ENCODE measurements at regions not wholly inside any gene's neighbourhood (a gene's known extent, or its start where the extent isn't known, plus 50 kb on each side); places are given as distances from the start of the nearest gene placed in this dataset.
A peak's percentile ranks its signal among the peaks of the same experiment; 100 is the strongest.

- Histone ChIP-seq H3K4me2 (ENCODE audit: low read length) (no peak overlapping the region), H3K36me3 (ENCODE audit: insufficient read depth, low read length) (no peaks in the 10 kb centered on the region; the same call in 1 of the 2 replicates), H2AFZ (ENCODE audit: low read length) (no peak overlapping the region), H3K9me3 (ENCODE audit: low read length) (no peaks in the 10 kb centered on the region), H3K9me2 (ENCODE audit: insufficient read depth, low read length) (no peaks in the 10 kb centered on the region), H3K4me1 (ENCODE audit: insufficient read depth, low read length, poor library complexity, severe bottlenecking) (peaks cover 28% of the 10 kb centered on the region), H4K20me1 (ENCODE audit: insufficient read depth, low read length) (no peaks in the 10 kb centered on the region), H3K27ac (ENCODE audit: low read depth, low read length, poor library complexity, severe bottlenecking) (no peak overlapping the region), H3K4me3 (ENCODE audit: low read depth, low read length, poor library complexity, severe bottlenecking) (no peak overlapping the region), H3K79me2 (ENCODE audit: insufficient read depth, low read depth, low read length) (no peaks in the 10 kb centered on the region)
- TF ChIP-seq EZH2phosphoT487 (IDR thresholded peaks at IDR 0.05; ENCODE audit: borderline replicate concordance, low read depth, low read length) (no peak), CTCF (conservative IDR thresholded peaks at IDR 0.05; ENCODE audit: low read length) (no peak)
- intact Hi-C loops (cut with micrococcal nuclease; ENCODE audit: unreplicated experiment) = no loop called here
- ChIA-PET POLR2A (interaction anchor here (0.5 to 2.9 kb wide), 2 partner anchors 11 to 26 kb away, joined by 3 to 10 read pairs; no protein-coding TSS in a partner anchor), CTCF (ENCODE audit: unreplicated experiment) (no interaction called here)
- no TSS peak for BruUV-seq (replicated peaks)
- no peak for DNase-seq (ENCODE audit: low spot score)
Observed at GRCh38 chr21:35216996-35217395, 167.9 kb upstream of the RUNX1 start.

DNA sequence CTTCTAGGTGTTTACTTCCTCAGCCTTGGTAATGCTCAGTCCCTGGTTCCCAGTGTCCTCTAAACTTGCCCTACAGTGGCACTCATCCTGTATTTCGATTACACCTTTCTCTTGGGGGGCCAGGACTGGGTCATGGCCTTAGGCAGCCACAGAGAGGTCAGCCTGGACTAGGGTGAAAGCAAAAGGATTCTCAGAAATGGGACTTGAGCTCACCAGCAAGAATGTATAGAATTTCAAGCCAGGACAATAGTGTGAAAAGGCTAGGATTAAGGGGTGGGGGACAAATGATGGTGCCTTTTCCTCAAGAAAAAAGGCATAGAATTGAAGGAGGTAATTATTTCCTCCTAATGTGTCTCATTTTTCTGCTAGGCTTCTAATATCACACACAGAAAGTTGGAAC, 166.8 kb upstream of the RUNX1 start:
- H4K20me1 ChIP-seq (ENCODE audit: insufficient read depth, low read length) = no peaks in the 10 kb centered on the region
- no peak overlapping the region for H3K27ac ChIP-seq (ENCODE audit: low read depth, low read length, poor library complexity, severe bottlenecking)
- no peak for DNase-seq (ENCODE audit: low spot score)
- H3K4me1 ChIP-seq (ENCODE audit: insufficient read depth, low read length, poor library complexity, severe bottlenecking) = peaks cover 34% of the 10 kb centered on the region
- no peaks in the 10 kb centered on the region; the same call in 1 of the 2 replicates for H3K9me3 ChIP-seq (ENCODE audit: low read length)
- H2AFZ ChIP-seq (ENCODE audit: low read length) = no peak overlapping the region
- H3K4me2 ChIP-seq (ENCODE audit: low read length) = no peak overlapping the region
- TF ChIP-seq EZH2phosphoT487 (IDR thresholded peaks at IDR 0.05; ENCODE audit: borderline replicate concordance, low read depth, low read length) (no peak), CTCF (conservative IDR thresholded peaks at IDR 0.05; ENCODE audit: low read length) (no peak)
- no peaks in the 10 kb centered on the region for H3K9me2 ChIP-seq (ENCODE audit: insufficient read depth, low read length)
- ChIA-PET POLR2A (interaction anchor here (2.9 kb wide), 1 partner anchor 10 kb away, joined by 10 read pairs; no protein-coding TSS in a partner anchor), CTCF (ENCODE audit: unreplicated experiment) (no interaction called here)
- intact Hi-C loops (cut with micrococcal nuclease; ENCODE audit: unreplicated experiment) = no loop called here
- no peak overlapping the region for H3K4me3 ChIP-seq (ENCODE audit: low read depth, low read length, poor library complexity, severe bottlenecking)
- no peaks in the 10 kb centered on the region for H3K36me3 ChIP-seq (ENCODE audit: insufficient read depth, low read length)
- no peaks in the 10 kb centered on the region for H3K79me2 ChIP-seq (ENCODE audit: insufficient read depth, low read depth, low read length)
- no TSS peak for BruUV-seq (replicated peaks)

- POLR2A ChIA-PET = no interaction called here
- no peaks in the 10 kb centered on the region for H3K9me2 ChIP-seq (ENCODE audit: insufficient read depth, low read length)
- H3K4me1 ChIP-seq (ENCODE audit: insufficient read depth, low read length, poor library complexity, severe bottlenecking) = peaks cover 34% of the 10 kb centered on the region
- no peak overlapping the region for H3K27ac ChIP-seq (ENCODE audit: low read depth, low read length, poor library complexity, severe bottlenecking)
- H3K79me2 ChIP-seq (ENCODE audit: insufficient read depth, low read depth, low read length) = no peaks in the 10 kb centered on the region
- peak overlapping the region; percentile 30; the same call in 1 of the 2 replicates for H2AFZ ChIP-seq (ENCODE audit: low read length)
- H3K4me3 ChIP-seq (ENCODE audit: low read depth, low read length, poor library complexity, severe bottlenecking) = no peak overlapping the region
- DNase-seq (ENCODE audit: low spot score) = peak; percentile 21
- TF ChIP-seq EZH2phosphoT487 (IDR thresholded peaks at IDR 0.05; ENCODE audit: borderline replicate concordance, low read depth, low read length) (no peak), CTCF (conservative IDR thresholded peaks at IDR 0.05; ENCODE audit: low read length) (no peak)
- H3K4me2 ChIP-seq (ENCODE audit: low read length) = peak overlapping the region; percentile 57
- H3K36me3 ChIP-seq (ENCODE audit: insufficient read depth, low read length) = no peaks in the 10 kb centered on the region; the same call in 1 of the 2 replicates
- H3K9me3 ChIP-seq (ENCODE audit: low read length) = no peaks in the 10 kb centered on the region; the same call in 1 of the 2 replicates
- CTCF ChIA-PET (ENCODE audit: unreplicated experiment) = no interaction called here
- H4K20me1 ChIP-seq (ENCODE audit: insufficient read depth, low read length) = no peaks in the 10 kb centered on the region
- no TSS peak for BruUV-seq (replicated peaks)
- intact Hi-C loops (cut with micrococcal nuclease; ENCODE audit: unreplicated experiment) = no loop called here
Observed at GRCh38 chr21:35212393-35213127, 163.5 kb upstream of the RUNX1 start.

Data from OCI-LY7 (cell line).